Medulla oblongata (tissue), 1 donor: ENCODE measurements at regions not wholly inside any gene's neighbourhood (a gene's known extent, or its start where the extent isn't known, plus 50 kb on each side); places are given as distances from the start of the nearest gene placed in this dataset.

ENCODE experiments used
- DNase-seq: peaks from one replicate; pipeline ENCODE4 v3.0.0-alpha.2; 2015; ENCODE audit errors: extremely low spot score

DNA sequence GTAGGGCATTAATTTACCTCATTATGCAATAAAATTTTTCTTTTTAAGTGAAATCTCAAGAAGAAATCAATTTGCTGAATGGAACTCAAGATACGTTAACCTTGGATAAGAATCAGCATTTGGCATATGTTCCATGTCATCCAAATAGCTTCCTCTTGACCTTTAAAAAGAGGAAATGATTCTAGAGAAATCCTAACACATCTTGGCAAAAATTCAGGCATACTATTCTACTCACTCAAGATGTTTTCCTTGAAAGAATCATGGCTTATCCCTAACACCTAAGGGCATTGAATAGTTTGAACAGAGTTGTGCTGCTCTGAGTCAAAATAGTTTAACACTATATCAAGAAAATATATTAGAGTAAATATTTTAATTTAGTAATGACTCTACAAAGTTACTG, 678.0 kb downstream of the EPHA4 start:
- DNase-seq = no peak

DNA sequence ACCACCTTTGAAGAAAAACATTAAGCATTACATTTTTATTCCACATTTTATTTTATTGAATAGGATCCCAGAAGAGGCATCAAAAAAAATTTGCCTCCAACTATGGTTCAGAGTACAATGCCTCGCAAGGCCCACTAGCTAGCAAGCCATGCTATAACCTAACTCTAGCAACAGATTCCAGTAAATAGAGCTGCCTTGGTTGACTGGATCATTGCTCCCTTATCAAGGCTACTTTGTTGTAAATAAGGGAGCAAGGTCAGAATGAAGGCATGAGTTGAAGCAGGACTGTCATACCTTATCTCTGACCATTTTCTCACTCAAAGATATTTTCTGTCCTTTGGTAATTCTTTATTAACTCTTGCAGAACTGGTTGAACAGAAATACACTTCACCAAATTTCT, 672.6 kb downstream of the EPHA4 start:
- no peak for DNase-seq

DNA sequence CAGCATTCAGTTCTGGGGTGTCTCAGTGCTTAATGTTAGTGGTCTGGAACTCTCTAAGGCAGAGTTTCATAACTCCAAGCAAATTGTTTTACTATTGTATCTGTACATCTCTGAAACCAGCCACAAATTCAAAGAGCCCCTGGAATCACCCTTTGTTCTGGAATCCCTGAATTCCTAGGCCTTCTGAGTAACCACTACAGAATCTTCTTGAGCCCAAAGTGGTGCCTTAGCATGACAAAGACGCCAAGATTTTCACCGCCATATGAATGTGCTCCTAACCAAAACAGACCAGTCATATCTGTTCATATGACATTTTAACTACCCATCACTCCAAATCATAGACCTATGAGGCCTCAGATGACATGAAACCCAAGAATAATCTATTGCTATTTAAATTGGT, 668.1 kb downstream of the EPHA4 start:
- DNase-seq = no peak

DNA sequence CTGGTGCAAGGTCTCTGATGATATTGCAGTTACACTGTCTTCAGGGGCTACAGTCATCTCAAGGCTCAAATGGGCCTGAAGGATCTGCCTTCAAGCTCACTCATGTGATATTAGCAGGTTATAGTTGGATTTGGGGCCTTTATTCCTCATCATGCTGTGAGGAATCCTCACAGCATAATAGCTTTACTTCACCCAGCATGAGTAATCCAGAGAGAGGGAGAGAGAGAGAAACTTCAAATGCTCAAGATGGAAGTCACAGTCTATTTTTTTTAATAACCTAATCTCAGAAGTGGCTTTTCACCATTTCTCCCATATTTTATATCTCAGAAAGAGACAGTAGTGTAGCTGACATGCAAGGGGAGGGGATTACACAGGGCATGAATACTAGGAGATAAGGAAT, 658.7 kb downstream of the EPHA4 start:
- DNase-seq = no peak

DNA sequence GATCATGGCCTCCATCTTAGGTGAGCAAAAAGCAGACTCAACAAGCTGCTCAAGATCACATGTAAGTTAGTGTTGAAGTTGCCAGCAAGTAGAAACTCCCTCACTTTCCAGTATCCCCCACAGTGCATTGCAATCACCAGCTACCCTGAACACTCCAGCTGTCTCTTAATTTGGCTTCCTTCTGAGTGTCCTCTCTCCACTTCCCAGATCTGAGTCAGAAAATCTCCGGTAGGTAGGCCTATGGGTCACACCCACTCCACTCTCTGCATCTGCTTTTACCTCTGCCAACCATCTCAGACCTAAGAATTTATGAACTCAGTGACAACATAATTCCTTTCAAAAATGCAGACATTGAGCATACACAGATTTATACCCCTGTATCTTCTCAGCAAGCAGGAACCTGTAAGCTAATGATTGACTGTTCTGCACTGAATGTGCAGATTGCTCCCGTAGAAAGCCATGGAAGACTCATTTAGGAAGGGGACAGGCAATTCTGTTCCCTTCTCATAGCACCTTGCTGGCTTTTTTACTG, 656.9 kb downstream of the EPHA4 start:
- no peak for DNase-seq

DNA sequence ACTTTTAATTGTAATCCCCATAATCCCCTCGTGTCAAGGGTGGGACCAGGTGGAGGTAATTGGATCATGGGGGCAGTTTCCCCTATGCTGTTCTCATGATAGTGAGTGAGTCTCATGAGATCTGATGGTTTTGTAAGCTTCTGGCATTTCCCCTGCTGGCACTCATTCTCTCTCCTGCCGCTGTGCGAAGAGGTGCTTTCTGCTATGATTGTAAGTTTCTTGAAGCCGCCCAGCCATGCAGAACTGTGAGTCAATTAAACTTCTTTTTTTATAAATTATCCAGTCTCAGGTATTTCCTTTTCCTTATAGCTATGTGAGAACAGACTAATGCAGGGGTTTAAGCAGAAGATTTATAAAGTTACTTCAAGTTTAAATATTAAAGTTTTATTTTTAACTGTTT, 655.2 kb downstream of the EPHA4 start:
- DNase-seq = no peak

DNA sequence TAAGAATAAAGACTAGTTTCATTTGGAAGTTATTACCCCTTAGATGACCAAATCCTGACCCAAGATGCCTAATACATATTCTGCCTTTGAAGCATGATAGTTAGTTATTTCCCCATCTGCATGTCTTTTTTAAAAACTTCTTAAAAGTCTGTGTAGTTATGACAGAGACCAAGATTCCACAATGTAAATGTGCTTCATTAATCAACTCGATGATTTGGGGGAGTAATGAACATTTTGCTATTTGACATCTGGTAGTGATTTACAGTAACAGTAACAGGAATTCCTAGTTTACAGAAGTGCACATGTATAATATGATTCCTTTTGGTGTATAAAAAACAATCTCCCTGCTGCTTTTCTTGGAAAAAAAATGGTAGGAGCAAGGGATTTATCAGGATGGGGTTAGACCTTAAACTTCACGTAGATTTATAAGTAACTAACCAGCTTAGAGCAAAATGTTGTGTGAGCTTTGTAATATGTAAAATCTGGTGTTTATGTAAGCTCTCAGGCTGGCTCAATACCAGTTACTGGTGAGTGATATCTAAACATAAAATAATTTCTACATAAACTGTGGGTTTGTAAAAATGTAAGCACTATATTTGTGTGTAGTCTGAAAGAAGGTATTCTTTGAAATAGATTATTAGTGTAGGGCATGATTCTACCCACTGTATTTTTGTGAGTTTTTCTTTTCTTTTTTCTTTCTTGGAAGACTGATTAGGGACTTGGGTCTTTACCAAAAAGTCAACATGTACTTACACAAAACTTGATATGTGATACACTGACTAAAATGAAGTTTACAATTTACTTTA, 641.6 kb downstream of the EPHA4 start:
- DNase-seq = no peak

DNA sequence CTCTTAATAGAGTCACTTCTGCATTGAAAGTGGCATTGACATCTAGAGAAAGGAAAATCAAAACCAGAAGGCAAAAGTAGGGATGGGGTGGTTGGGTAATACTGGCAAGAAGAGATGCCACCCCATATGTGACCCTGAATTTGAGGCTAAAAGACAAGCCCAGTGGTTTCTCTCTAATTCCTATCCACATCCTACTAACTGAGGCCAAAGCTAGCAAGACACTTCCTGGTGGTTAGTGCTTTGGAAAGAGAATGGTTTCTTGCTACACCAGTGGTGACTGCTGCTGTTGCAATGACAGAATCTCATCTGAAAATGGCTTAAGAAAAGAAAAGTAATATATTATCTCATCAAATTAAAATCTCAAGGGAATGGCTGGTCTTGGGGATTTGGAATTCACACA, 640.6 kb downstream of the EPHA4 start:
- DNase-seq = no peak

DNA sequence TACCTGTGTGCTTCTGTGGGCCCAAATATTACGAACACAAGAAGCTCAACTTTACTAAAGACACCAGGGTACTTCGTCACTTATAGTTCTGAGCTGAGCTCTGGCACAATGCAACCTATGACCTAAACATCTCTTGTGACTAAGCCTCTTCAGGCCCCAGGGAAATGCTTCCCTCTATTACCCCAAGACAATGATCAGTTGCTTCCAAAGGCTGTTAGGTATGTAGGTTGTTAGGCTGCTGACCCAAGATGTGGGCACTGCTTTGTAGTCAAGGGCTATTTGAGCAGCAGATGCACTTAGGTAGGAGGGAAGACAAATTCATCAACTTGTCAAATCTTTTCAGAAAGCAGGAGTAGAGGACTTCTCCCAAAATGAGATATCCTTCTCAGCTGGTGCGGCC, 640.1 kb downstream of the EPHA4 start:
- DNase-seq = no peak

DNA sequence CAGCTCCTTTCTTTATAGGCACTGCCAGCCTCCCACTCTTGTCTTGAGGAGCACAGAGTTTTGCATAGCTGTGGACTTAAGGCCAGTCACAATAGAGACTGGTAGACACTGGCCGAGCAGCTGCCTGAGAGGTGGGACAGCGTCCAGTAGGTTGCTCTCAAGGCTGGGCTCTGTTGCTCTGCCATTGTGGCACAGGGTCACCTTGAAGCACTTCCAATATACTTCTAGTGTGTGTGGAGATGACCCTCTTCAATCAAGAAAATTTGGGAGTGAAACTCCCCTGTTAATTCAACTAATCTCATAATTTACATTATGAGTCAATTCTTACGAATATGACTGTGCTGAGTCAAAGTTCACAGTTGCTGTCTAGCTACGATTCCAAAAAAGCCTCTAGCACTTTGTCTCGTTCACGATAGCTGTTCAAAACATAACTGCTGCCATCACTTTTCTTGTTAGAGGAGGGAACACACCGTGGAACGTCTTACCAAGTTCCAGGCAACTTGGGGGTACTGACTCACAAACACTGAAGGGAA, 636.2 kb downstream of the EPHA4 start:
- DNase-seq = no peak

DNA sequence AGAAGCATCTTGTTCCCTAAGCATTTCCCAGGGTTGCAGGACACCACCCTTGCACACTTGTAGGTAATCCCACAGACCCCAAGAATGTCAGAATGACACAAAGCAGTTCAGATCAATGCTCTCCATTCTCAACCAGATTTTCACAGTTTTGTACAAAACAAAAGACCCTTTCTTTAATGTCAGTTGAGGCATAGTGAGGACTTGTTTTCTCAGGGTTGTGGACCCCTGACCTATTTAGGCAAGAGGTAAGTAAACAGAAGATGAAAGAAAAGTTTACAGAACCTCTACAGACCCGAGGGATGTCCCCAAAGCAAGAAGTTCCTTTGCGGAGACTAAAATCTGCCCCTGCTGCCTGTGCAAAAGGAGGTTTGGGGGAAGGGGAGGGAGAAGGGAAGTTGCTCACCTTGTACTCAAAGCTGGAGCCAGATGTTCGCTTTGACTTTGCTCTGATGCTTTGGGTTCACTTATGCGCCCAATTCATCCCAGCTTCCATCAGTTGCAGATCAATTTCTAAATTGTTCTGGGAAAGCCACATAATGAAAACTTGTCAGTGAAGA, 635.4 kb downstream of the EPHA4 start:
- no peak for DNase-seq

DNA sequence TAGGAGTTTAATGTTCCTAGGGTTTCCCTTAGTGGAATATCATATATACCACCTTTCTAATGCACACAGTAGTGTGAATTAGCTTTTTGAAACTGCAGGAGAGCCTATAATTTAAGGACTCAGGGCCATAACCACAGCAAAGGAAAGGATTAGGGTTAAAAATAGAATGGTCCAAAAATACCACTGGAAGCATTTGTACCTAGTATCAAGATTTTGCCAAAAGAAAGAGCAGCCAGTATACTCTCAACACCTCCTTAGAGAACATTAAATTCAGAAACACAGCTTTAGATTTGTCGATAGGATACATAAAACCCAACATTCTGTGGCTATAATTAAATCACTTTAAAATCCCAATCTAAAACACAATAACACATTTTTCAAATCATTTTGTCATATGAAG, 634.9 kb downstream of the EPHA4 start:
- no peak for DNase-seq

DNA sequence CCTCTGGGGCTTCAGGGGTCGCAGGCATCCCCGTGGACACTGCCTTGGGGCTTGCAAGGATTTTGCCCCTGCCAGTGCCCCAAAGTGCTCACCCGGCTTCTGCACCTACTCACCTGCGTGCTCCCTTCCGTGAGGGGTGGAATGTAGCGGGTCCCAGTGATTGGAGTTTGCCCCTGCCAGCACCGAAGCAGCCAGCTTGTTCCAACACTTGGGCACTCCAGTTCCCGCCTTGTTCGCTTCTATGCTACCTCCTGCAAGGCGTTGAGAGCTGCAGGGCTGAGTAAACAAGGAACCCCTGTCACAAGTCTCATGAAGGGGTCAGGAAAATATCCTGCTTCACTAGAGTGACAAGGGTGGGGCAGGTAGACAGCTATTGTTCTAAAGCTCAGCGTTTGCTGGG, 631.5 kb downstream of the EPHA4 start:
- no peak for DNase-seq

DNA sequence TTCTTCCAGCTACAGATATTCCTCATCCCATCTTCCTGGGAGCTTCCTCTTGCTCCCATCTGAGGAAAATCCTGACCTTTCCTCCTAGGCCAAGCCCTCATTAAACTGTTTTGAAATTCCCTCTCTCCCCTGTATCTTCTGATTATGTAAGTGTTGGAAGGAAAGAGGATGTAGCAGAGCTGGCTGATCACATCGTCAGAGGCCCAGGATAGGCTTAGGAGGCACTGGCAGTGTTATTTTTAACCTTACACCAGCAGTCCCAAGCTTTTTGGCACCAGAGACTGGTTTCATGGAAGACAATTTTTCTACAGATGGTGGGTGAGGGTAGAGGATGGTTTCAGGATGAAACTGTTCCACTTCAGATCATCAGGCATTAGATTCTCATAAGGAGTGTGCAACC, 630.4 kb downstream of the EPHA4 start:
- no peak for DNase-seq

DNA sequence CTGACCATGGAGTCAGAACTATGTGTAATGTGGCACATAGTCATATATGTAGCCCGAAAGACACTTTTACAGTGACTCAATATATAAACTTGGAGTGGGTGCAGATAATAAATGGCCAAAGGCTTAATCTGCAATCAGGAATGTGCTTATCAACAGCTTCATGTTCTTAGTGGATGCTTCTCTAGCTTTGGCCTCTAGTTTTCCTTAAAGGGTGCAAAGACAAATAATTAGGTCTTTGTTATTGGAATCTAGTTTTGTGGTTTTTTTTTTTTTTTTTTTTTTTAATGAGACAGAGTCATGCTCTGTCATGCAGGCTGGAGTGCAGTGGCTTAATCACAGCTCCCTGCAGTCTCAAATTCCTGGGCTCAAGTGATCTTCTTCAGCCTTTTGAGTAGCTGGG, 625.6 kb downstream of the EPHA4 start:
- no peak for DNase-seq

DNA sequence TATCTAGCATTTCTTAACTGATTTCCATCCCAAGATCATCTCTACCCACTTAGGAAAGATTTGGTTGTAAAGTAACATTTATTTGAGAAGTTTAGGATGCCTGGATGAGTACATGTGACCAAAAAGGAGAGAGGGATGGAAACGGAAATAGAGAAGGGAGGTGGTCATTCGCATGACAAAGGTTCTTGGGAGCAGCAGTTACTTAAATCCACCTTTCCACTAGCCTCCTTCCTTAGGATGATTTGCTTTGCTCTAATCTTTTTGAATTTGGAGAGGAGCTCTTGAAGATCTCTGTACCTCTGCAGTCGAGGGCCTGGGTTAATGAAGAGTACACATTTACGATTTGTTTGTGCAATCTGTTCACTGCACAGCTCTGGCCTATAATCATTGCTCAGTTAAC, 623.5 kb downstream of the EPHA4 start:
- DNase-seq = no peak

DNA sequence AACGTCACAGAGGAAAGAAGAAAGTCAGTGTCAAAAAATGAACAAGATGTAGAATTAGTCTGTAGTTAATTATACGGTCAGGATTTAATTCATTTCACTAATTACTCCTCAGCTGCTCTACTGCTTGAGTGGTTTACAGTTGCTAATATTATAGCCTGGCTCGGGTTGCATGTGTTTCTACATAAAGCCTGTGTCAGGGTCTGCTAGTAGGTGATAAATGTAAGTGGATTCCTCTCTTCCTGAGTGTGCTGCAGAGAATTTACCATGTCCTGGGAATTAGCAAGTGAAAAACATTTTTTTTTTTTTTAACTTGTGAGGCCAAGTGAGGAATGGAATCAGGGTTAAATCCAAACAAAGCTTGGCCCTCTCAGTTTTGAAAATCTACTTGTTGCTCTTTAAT, 622.6 kb downstream of the EPHA4 start:
- DNase-seq = no peak

DNA sequence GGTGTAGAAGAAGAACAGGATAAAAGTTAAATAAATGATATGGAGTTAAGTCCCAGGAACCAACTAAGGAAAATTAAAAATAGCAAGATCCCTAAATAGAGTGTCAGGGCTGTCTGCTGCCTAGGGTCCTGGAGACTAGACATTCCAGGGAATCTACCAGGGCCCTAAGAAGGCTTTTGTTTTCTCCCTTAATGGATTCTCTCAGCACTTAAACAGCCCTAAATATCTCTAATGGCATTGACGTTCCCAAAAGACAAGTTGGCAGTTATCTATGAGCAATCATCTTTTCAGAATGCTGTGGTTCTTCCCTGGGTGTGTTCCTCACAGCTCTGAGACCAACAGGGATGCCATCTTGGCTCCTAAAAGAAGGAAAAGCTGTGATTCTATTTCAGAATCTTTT, 616.3 kb downstream of the EPHA4 start:
- no peak for DNase-seq

DNA sequence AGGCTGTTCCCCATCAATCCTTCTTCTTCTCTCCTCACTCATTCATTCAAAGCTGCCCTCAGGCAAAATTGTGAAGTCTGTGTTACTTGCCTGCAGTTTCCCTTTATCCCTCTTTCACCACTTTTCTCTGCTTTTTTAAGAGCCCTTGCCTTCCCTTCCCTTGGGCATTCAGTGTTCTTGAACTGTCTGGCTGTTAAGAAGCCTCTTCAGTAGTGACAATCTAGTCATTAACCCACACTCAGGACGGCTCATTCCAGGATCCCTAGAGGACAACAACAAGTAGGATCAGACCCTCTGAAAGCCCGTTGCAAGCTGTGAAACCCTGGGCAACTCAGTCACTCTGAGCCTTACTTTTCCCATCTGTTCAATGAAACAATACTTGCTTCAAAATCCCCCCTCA, 615.7 kb downstream of the EPHA4 start:
- DNase-seq = no peak

DNA sequence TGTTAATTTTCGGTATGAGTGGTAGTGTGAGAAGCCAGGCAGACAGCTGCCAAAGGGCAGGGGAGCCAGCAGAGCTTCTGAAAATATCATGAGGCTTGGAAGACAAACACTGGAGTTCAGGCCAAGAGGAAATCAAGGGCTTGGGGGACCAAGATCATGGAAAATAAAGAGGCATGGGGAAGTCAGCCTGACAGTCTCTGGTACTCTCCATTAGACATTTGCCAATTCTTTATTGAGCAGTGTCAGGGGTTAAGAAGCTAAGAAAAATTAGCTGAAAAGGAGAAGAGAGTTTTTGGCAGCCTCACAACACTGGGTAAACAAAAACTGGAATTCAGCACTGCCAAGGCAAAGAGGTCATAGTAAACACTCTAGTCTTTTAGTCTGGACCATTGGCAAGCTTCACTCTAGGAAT, 612.7 kb downstream of the EPHA4 start:
- peak; percentile 87 for DNase-seq

DNA sequence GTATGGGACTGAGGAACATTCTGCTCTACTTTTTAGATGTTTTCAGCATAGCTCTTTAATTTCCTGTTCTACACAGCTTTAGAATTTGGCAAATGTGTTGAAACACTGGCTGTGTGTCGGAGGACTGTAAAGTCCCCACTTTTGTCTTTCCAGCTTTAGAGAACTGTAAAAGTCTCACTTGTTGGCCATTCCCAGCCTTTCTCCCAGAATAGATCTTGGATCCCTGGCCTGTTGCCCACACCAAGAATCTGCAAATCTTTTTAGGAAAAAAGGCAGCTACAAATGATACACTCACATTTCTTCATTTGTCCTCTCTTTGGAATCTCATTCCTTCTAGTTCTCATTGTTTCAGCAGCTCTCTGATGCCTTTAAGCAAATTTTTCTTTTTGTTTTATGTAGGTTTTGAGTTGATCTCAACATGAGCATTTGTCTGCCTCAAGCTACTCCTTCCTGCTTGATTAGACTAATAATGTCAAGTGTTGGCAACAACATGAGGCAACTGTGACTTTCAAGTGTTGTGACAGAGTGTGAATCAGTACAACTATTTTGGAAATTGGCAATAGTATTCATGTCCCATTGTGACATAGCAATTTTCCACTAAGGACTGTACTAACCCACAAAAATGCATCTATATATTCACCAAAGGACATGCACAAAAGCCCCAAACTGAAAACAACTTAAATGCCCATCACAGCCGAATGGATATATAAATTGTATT, 610.8 kb downstream of the EPHA4 start:
- DNase-seq = no peak

DNA sequence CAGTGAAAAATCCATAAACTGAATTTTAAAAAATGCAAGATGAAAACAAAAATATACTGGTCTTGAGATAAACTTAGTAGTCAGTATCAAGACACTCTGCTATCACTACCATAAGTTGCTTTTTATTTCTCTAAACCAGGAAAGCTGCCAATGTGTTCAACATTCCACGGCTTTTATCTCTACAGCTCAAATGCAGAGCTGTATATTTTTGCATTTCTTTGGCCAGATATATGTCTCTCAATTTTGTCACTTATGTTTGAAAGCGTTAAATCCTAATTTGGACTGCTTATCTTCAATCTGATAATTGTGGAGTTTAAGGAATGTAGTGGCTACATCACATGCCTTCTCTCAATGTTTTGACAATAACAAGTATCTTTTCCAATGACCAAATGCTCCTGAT, 609.5 kb downstream of the EPHA4 start:
- DNase-seq = no peak

DNA sequence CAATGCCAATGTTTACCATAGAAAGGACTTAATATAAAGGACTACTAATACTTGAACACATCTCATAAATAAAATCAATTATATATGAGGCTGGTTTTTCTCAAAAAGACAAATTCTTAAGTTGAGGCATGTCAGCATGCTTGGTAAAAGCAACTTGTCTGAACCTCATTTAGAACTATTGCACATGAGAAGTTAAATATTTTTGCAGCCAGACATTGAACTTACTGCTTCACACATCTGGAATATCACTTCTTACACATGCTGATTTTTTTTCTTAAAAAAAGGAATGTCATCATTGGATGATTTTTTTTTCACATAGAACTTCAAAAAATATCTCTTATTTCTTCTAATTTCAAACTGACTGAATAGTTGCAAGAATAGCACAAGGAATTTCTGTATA, 609.0 kb downstream of the EPHA4 start:
- DNase-seq = no peak
